KMS-11 (cell line): ENCODE measurements at regions not wholly inside any gene's neighbourhood (a gene's known extent, or its start where the extent isn't known, plus 50 kb on each side); places are given as distances from the start of the nearest gene placed in this dataset.

Experiments used
- H2AFZ ChIP-seq: fragments of 200-600 bp; sonication (generic); 2 replicates; pipeline ENCODE4 v1.6.1; 2016; ENCODE audit warnings: antibody characterized with exemption, mixed run types, low read depth
- H3K27ac ChIP-seq: fragments of 200-600 bp; sonication (generic); 2 replicates; pipeline ENCODE4 v1.6.1; 2016; ENCODE audit warnings: mild to moderate bottlenecking, mixed run types
- H3K27me3 ChIP-seq: fragments of 200-600 bp; sonication (generic); 2 replicates; pipeline ENCODE4 v1.6.1; 2017; ENCODE audit warnings: mild to moderate bottlenecking, low read depth, mixed run types, moderate library complexity; ENCODE audit not compliant: insufficient read depth
- H3K36me3 ChIP-seq: fragments of 200-600 bp; sonication (generic); 2 replicates; pipeline ENCODE4 v1.6.1; 2017; ENCODE audit warnings: mild to moderate bottlenecking, mixed run types; ENCODE audit not compliant: insufficient read depth
- H3K4me1 ChIP-seq: fragments of 200-600 bp; sonication (generic); 2 replicates; pipeline ENCODE4 v1.6.1; 2016; ENCODE audit warnings: mild to moderate bottlenecking, low read depth, mixed run types; ENCODE audit not compliant: poor library complexity, severe bottlenecking
- H3K4me2 ChIP-seq: fragments of 200-600 bp; sonication (generic); 2 replicates; pipeline ENCODE4 v1.7.0; 2016; ENCODE audit warnings: mild to moderate bottlenecking, mixed run types
- H3K4me3 ChIP-seq: fragments of 200-600 bp; sonication (generic); IDR thresholded peaks from 2 replicates; pipeline ENCODE4 v1.6.1; 2017; ENCODE audit warnings: low read depth, low read length, mixed read lengths; ENCODE audit not compliant: insufficient read depth
- H3K79me2 ChIP-seq: fragments of 200-600 bp; sonication (generic); 2 replicates; pipeline ENCODE4 v1.6.1; 2016; ENCODE audit warnings: low read depth, mixed run types; ENCODE audit not compliant: insufficient read depth
- H3K9ac ChIP-seq: fragments of 200-600 bp; sonication (generic); 2 replicates; pipeline ENCODE4 v1.6.1; 2016; ENCODE audit warnings: mild to moderate bottlenecking, mixed run types
- H4K20me1 ChIP-seq: fragments of 200-600 bp; sonication (generic); 2 replicates; pipeline ENCODE4 v1.6.1; 2016; ENCODE audit warnings: mild to moderate bottlenecking, mixed run types; ENCODE audit not compliant: insufficient read depth
- CTCF ChIP-seq: fragments of 200-600 bp; sonication (generic); conservative IDR thresholded peaks from 2 replicates; pipeline ENCODE4 v1.6.1; 2017; ENCODE audit warnings: low read depth, mild to moderate bottlenecking, antibody characterized with exemption, low read length, moderate library complexity, mixed read lengths

GRCh38 chr1:5254131-5254725, 599.8 kb downstream of the AJAP1 start:
- H3K4me2 ChIP-seq = no peak overlapping the region
- H3K4me1 ChIP-seq = no peaks in the 10 kb centered on the region
- no peak overlapping the region for H3K9ac ChIP-seq
- no peaks in the 10 kb centered on the region for H3K79me2 ChIP-seq
- H3K4me3 ChIP-seq = no peak overlapping the region
- H3K27me3 ChIP-seq = peaks cover 5% of the 10 kb centered on the region; the same call in 1 of the 2 replicates
- H2AFZ ChIP-seq = no peak overlapping the region
- no peaks in the 10 kb centered on the region for H3K36me3 ChIP-seq
- H4K20me1 ChIP-seq = no peaks in the 10 kb centered on the region
- TF ChIP-seq CTCF = no peak
- H3K27ac ChIP-seq = no peak overlapping the region

GRCh38 chr1:5253036-5253435, 598.6 kb downstream of the AJAP1 start:
- no peaks in the 10 kb centered on the region for H3K36me3 ChIP-seq
- H4K20me1 ChIP-seq = no peaks in the 10 kb centered on the region
- H3K27ac ChIP-seq = no peak overlapping the region
- H2AFZ ChIP-seq = no peak overlapping the region
- H3K4me1 ChIP-seq = no peaks in the 10 kb centered on the region
- H3K9ac ChIP-seq = no peak overlapping the region
- H3K79me2 ChIP-seq = no peaks in the 10 kb centered on the region
- no peak overlapping the region for H3K4me3 ChIP-seq
- TF ChIP-seq CTCF = no peak
- peaks cover under 1% of the 10 kb centered on the region; the same call in 1 of the 2 replicates for H3K27me3 ChIP-seq
- H3K4me2 ChIP-seq = no peak overlapping the region

GRCh38 chr1:5250336-5250735, 595.9 kb downstream of the AJAP1 start:
- H3K4me3 ChIP-seq = no peak overlapping the region
- H3K27me3 ChIP-seq = no peaks in the 10 kb centered on the region; the same call in 1 of the 2 replicates
- no peaks in the 10 kb centered on the region for H3K36me3 ChIP-seq
- no peak overlapping the region for H3K9ac ChIP-seq
- H4K20me1 ChIP-seq = no peaks in the 10 kb centered on the region
- TF ChIP-seq CTCF = no peak
- H2AFZ ChIP-seq = no peak overlapping the region
- H3K27ac ChIP-seq = no peak overlapping the region
- H3K4me2 ChIP-seq = no peak overlapping the region
- no peaks in the 10 kb centered on the region for H3K4me1 ChIP-seq
- no peaks in the 10 kb centered on the region for H3K79me2 ChIP-seq

GRCh38 chr1:5245348-5245747, 590.9 kb downstream of the AJAP1 start:
- H3K4me2 ChIP-seq = no peak overlapping the region
- no peaks in the 10 kb centered on the region for H3K36me3 ChIP-seq
- H4K20me1 ChIP-seq = no peaks in the 10 kb centered on the region
- H3K4me3 ChIP-seq = no peak overlapping the region
- no peak overlapping the region for H3K27ac ChIP-seq
- H3K4me1 ChIP-seq = no peaks in the 10 kb centered on the region
- TF ChIP-seq CTCF = no peak
- no peak overlapping the region for H2AFZ ChIP-seq
- no peaks in the 10 kb centered on the region; the same call in 1 of the 2 replicates for H3K27me3 ChIP-seq
- no peak overlapping the region for H3K9ac ChIP-seq
- no peaks in the 10 kb centered on the region for H3K79me2 ChIP-seq
